ENCODE measurements at regions not wholly inside any gene's neighbourhood (a gene's known extent, or its start where the extent isn't known, plus 50 kb on each side); places are given as distances from the start of the nearest gene placed in this dataset.

DNA sequence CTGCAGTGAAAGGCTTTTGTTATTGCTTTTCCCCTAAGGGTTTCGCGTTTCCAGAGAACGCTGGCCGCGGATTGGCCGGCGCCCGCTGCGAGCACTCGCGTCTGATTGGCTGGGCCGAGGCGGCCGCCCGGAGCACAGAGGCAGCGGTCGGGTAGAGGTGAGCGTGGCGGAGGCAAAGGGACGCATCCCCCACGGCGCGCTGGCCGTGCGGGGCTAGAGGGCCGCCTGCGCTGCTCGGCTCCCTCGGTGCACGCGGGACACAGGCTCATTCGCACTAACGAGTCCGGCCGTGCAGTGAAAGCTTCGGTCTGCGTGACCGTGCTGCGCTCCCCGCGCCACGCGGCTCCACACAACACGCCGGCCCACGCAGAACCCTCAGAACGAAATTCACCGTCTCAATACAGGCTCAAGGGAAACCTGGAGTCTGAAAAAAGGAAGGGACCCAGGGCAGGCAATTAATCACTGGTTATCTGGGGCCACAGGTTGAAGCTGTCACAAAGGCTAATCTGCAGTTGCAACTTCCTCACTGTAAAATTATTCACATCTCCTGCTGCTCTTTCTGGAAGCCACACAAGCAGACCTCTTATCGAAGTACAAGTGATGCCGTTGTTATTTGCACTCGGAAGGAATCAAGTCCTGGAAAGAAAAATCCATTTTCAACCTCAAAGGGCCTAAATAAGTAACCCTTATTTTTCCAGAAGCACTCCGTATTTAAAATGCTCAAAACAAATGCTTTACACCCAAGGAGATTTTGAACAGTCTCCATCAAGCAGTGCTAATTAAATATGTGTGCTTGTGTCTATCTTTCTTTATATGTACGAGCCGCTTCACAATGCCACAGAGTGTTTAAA is 94.6 kb downstream of the ZNF608 start:
- TF ChIP-seq CTCF (IDR thresholded peaks at IDR 0.05) (no peak), POLR2A (IDR thresholded peaks at IDR 0.05) (peak; percentile 48 to 73)

Measured in uterus (tissue), 2 donors.